Motor neuron (in vitro differentiated cells): ENCODE measurements at regions not wholly inside any gene's neighbourhood (a gene's known extent, or its start where the extent isn't known, plus 50 kb on each side); places are given as distances from the start of the nearest gene placed in this dataset.
A peak's percentile ranks its signal among the peaks of the same experiment; 100 is the strongest.
"Not testable (repeated sequence)": the region's sequence is repeated elsewhere in the genome, so short reads cannot be mapped to it uniquely, and the experiment has no call there.

Source experiments
- ATAC-seq, 8 experiments: fragments of 200-7000 bp; cut with Tn5 transposase; replicated peaks in 6 of 8; 2 replicates each; pipeline ENCODE4 v1.8.0; 2021; ENCODE audit warnings: mild to moderate bottlenecking in 8 of 8, moderate library complexity in 8 of 8
- H3K27ac ChIP-seq, 2 donors: fragments of 250-450 bp; sonication (Bioruptor Pico); 2 replicates each; pipeline ENCODE4 v1.9.0; 2021; ENCODE audit warnings: antibody characterized with exemption in 2 of 2, mild to moderate bottlenecking in 2 of 2, moderate library complexity in 1 of 2
- H3K4me1 ChIP-seq, 2 donors: fragments of 250-450 bp; sonication (Bioruptor Pico); replicated peaks in 1 of 2; 2 replicates each; pipeline ENCODE4 v1.6.1; 2021; ENCODE audit warnings: antibody characterized with exemption in 2 of 2, mild to moderate bottlenecking in 2 of 2, moderate library complexity in 1 of 2
- H3K4me3 ChIP-seq, 5 donors: fragments of 250-450 bp; sonication (Bioruptor Pico); 2 replicates each; pipeline ENCODE4 v1.9.0; 2021; ENCODE audit warnings: antibody characterized with exemption in 5 of 5, mild to moderate bottlenecking in 5 of 5, moderate library complexity in 4 of 5
- WGBS, 10 experiments: fragments of 450-650 bp; shearing (Covaris generic); methylation state at CpG; one replicate each; pipeline ENCODE4 v1.0.0; 2022; 5-methylcytosine and 5-hydroxymethylcytosine counted together
- in situ Hi-C, 9 experiments: fragments of 400-800 bp; cut with MboI; loops; one replicate each; pipeline ENCODE4 v1.15.0; 2021; ENCODE audit warnings: low sequenced_read_pairs in 9 of 9, low pct_unique_long_range_greater_than_20kb in 2 of 9; ENCODE audit not compliant: unreplicated experiment in 9 of 9

GRCh38 chr9:26243029-26243697 is 564.9 kb upstream of the TUSC1 start:
- H3K4me3 ChIP-seq, result no peak overlapping the region
- peaks cover 0 to 25% of the 10 kb centered on the region in 2 donors for H3K4me1 ChIP-seq
- peak in 4 of 8 experiments; percentile 6 to 25 (median 14) for ATAC-seq
- in situ Hi-C loops, result no loop called here
- H3K27ac ChIP-seq, result peak overlapping the region in 1 of 2 donors; percentile 41
- 43 to 100% (median 91%) methylated on average over 1 to 4 of the region's 4 CpGs for WGBS, 10 experiments

- in situ Hi-C loops, result no loop called here
- ATAC-seq, result peak in 3 of 8 experiments; percentile 29 to 68 (median 65)
These were observed 561.8 kb upstream of the TUSC1 start for GRCh38 chr9:26240020-26240419.

GRCh38 chr9:26237256-26237655 is 559.0 kb upstream of the TUSC1 start:
- in situ Hi-C loops, result no loop called here
- no peak for ATAC-seq
- 27 to 79% (median 65%) methylated on average over 1 to 3 of the region's 3 CpGs; no CpG with 5 or more reads in 3 of the 10 experiments for WGBS, 10 experiments

More at GRCh38 chr9:26240020-26240419, 561.8 kb upstream of the TUSC1 start:
- Histone ChIP-seq H3K4me3 (no peak overlapping the region), H3K4me1 (peaks cover 0 to 21% of the 10 kb centered on the region in 2 donors), H3K27ac (no peak overlapping the region)
- WGBS, 10 experiments, result 0 to 92% (median 79%) methylated on average over 1 to 2 of the region's 2 CpGs; no CpG with 5 or more reads in 2 of the 10 experiments

GRCh38 chr9:26234865-26235264 is 556.6 kb upstream of the TUSC1 start:
- peak in 2 of 8 experiments; percentile 66 to 99 for ATAC-seq
- 0 to 83% (median 40%) methylated on average over 1 of the region's 2 CpGs; no CpG with 5 or more reads in 7 of the 10 experiments for WGBS, 10 experiments
- H3K27ac ChIP-seq, result no peak overlapping the region
- no peaks in the 10 kb centered on the region for H3K4me1 ChIP-seq
- H3K4me3 ChIP-seq, result no peak overlapping the region
- in situ Hi-C loops, result no loop called here

More at GRCh38 chr9:26237256-26237655, 559.0 kb upstream of the TUSC1 start:
- Histone ChIP-seq H3K4me3 (no peak overlapping the region), H3K27ac (no peak overlapping the region), H3K4me1 (peaks cover 0 to 3% of the 10 kb centered on the region in 2 donors)

GRCh38 chr9:26231391-26231790 is 553.1 kb upstream of the TUSC1 start:
- Histone ChIP-seq H3K4me1 (no peaks in the 10 kb centered on the region), H3K27ac (no peak overlapping the region), H3K4me3 (no peak overlapping the region)
- WGBS, 10 experiments, result 45 to 93% (median 71%) methylated on average over 1 to 4 of the region's 4 CpGs
- in situ Hi-C loops, result no loop called here
- ATAC-seq, result no peak

GRCh38 chr9:26229324-26230054 is 551.2 kb upstream of the TUSC1 start:
- ATAC-seq, result no peak
- WGBS, 10 experiments, result 47 to 94% (median 86%) methylated on average over 2 to 6 of the region's 6 CpGs
- Histone ChIP-seq H3K27ac (no peak overlapping the region), H3K4me3 (no peak overlapping the region), H3K4me1 (no peaks in the 10 kb centered on the region)
- in situ Hi-C loops, result no loop called here

- no peak overlapping the region for H3K4me3 ChIP-seq
- H3K27ac ChIP-seq, result no peak overlapping the region
- in situ Hi-C loops, result no loop called here
- ATAC-seq, result no peak
- 0 to 84% (median 63%) methylated on average over 1 to 2 of the region's 2 CpGs; no CpG with 5 or more reads in 1 of the 10 experiments for WGBS, 10 experiments
- no peaks in the 10 kb centered on the region for H3K4me1 ChIP-seq
These were observed 550.0 kb upstream of the TUSC1 start for GRCh38 chr9:26228273-26228672.

- in situ Hi-C loops, result no loop called here
- ATAC-seq, result no peak
- Histone ChIP-seq H3K4me3 (no peak overlapping the region), H3K27ac (no peak overlapping the region), H3K4me1 (peaks cover 0 to 16% of the 10 kb centered on the region in 2 donors)
These were observed 543.0 kb upstream of the TUSC1 start for GRCh38 chr9:26221290-26221689.

- Histone ChIP-seq H3K27ac (no peak overlapping the region), H3K4me3 (no peak overlapping the region), H3K4me1 (peaks cover 0 to 16% of the 10 kb centered on the region in 2 donors)
- peak in 3 of 8 experiments; percentile 24 to 52 (median 50) for ATAC-seq
- in situ Hi-C loops, result no loop called here
These were observed 542.1 kb upstream of the TUSC1 start for GRCh38 chr9:26220367-26220766.

- no peak overlapping the region for H3K27ac ChIP-seq
- H3K4me3 ChIP-seq, result no peak overlapping the region
- H3K4me1 ChIP-seq, result peaks cover 0 to 16% of the 10 kb centered on the region in 2 donors
- in situ Hi-C loops, result no loop called here
- 2 to 100% (median 55%) methylated on average over 1 to 9 of the region's 9 CpGs for whole genome bisulfite sequencing, 10 experiments
- ATAC-seq, result peak in 6 of 8 experiments; percentile 51 to 96 (median 76)
These were observed 541.7 kb upstream of the TUSC1 start for GRCh38 chr9:26219961-26220360.

GRCh38 chr9:26216702-26217101 is 538.5 kb upstream of the TUSC1 start:
- H3K4me3 ChIP-seq, result no peak overlapping the region
- ATAC-seq, result no peak
- peaks cover 0 to 16% of the 10 kb centered on the region in 2 donors for H3K4me1 ChIP-seq
- 21 to 100% (median 79%) methylated on average over 1 of the region's 1 CpG; no CpG with 5 or more reads in 4 of the 10 experiments for WGBS, 10 experiments
- in situ Hi-C loops, result no loop called here
- no peak overlapping the region for H3K27ac ChIP-seq

- H3K4me1 ChIP-seq, result peaks cover 10 to 15% of the 10 kb centered on the region in 2 donors
- H3K4me3 ChIP-seq, ATAC-seq, H3K27ac ChIP-seq, in situ Hi-C loops: not testable (repeated sequence)
- 91% methylated on average over 4 of the region's 61 CpGs; no CpG with 5 or more reads in 9 of the 10 experiments for WGBS, 10 experiments
These were observed 536.6 kb upstream of the TUSC1 start for GRCh38 chr9:26214713-26215444.

- Histone ChIP-seq H3K4me1 (peaks cover 11 to 20% of the 10 kb centered on the region in 2 donors), H3K27ac (peak overlapping the region; percentile 32 to 37), H3K4me3 (no peak overlapping the region)
- in situ Hi-C loops, result no loop called here
- ATAC-seq, result peak; percentile 37 to 94 (median 90)
- WGBS, 10 experiments, result 0 to 67% (median 33%) methylated on average over 1 to 6 of the region's 6 CpGs; no CpG with 5 or more reads in 2 of the 10 experiments
These were observed 532.2 kb upstream of the TUSC1 start for GRCh38 chr9:26210338-26210851.
